ENCODE measurements at regions not wholly inside any gene's neighbourhood (a gene's known extent, or its start where the extent isn't known, plus 50 kb on each side); places are given as distances from the start of the nearest gene placed in this dataset.
A peak's percentile ranks its signal among the peaks of the same experiment; 100 is the strongest.
"Not testable (repeated sequence)": the region's sequence is repeated elsewhere in the genome, so short reads cannot be mapped to it uniquely, and the experiment has no call there.

DNA sequence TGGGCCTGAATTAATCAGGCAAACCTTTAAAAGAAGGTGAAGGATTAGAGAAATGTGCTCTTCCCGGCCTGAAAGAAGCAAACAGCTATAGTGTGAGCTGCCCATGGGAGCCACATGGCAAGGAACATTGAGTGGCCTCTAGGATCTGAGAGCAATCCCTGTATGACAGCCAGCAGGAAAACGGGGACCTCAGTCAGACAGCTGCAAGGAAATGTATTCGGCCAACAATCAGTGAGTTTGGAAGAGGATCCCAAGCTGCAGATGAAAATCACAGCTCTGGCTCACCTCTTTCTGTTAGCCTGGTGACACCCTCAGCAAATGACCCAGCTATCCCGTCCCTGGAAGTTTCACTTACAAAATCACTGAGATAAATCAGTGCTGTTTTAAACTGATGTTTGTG, 309.2 kb downstream of the SH3GL2 start:
- H3K36me3 Mint-ChIP-seq (ENCODE audit: low read depth) = no peaks in the 10 kb centered on the region
- H3K27me3 Mint-ChIP-seq (ENCODE audit: low read depth) = peaks cover 5% of the 10 kb centered on the region
- no peaks in the 10 kb centered on the region for H3K9me3 Mint-ChIP-seq (ENCODE audit: low read depth)

DNA sequence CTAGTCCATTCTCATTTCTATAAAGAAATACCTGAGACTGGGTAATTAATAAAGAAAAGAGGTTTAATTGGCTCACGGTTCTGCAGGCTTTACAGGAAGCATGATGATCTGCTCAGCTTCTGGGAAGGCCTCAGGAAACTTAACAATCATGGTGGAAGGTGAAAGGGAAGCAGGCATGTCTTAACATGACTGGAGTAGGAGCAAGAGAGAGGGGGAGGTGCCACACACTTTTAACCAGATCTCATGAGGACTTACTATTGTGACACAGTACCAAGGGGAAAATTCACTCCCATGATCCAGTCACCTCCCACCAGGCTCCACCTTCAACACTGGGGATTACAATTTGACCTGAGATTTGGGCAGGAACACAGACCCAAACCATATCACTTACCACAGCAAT, 310.1 kb downstream of the SH3GL2 start:
- H3K9me3 Mint-ChIP-seq (ENCODE audit: low read depth); H3K27me3 Mint-ChIP-seq (ENCODE audit: low read depth); H3K27ac Mint-ChIP-seq (ENCODE audit: unreplicated experiment); H3K4me1 Mint-ChIP-seq (ENCODE audit: low read depth); DNase-seq (ENCODE audit: low spot score); H3K36me3 Mint-ChIP-seq (ENCODE audit: low read depth); H3K4me3 Mint-ChIP-seq (ENCODE audit: unreplicated experiment): not testable (repeated sequence)

More for the DNA sequence above, 309.2 kb downstream of the SH3GL2 start:
- TF ChIP-seq, protein P1, sequence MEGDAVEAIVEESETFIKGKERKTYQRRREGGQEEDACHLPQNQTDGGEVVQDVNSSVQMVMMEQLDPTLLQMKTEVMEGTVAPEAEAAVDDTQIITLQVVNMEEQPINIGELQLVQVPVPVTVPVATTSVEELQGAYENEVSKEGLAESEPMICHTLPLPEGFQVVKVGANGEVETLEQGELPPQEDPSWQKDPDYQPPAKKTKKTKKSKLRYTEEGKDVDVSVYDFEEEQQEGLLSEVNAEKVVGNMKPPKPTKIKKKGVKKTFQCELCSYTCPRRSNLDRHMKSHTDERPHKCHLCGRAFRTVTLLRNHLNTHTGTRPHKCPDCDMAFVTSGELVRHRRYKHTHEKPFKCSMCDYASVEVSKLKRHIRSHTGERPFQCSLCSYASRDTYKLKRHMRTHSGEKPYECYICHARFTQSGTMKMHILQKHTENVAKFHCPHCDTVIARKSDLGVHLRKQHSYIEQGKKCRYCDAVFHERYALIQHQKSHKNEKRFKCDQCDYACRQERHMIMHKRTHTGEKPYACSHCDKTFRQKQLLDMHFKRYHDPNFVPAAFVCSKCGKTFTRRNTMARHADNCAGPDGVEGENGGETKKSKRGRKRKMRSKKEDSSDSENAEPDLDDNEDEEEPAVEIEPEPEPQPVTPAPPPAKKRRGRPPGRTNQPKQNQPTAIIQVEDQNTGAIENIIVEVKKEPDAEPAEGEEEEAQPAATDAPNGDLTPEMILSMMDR (IDR thresholded peaks at IDR 0.05) = no peak
- DNase-seq (ENCODE audit: low spot score) = no peak
- Mint-ChIP-seq H3K4me1 (ENCODE audit: low read depth) (no peaks in the 10 kb centered on the region), H3K4me3 (ENCODE audit: unreplicated experiment) (no peak overlapping the region), H3K27ac (ENCODE audit: unreplicated experiment) (no peak overlapping the region)

DNA sequence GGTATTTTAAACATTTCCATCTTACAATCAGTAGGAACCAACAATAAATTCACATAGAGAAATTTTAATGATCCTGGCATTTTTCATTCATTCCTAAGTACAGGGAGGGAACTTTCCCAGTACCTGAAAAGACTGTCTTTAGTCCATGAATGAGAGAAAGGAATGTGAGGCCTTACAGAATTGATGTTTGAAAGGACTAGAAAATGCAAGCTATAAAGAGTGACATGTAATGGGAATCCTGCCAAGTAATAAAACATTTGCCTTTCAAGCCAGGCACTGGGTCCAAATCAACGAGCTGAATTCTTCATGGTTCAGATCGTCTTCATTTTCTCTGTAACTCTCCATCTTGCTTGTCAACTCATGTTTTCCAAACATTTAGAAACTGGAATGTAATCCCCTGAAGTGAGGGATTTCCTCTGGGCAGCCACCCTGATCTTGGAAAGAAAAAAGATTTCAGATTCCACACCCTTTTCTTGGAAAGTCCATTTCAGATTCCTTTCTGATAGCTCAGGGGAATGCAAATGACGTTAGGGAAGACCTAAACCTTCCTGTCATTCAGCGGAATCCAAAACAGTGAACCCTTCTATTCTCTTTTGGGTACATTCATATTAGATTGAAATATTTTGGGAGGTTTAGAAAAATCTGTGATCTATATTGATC, 315.8 kb downstream of the SH3GL2 start:
- no peak overlapping the region for H3K27ac Mint-ChIP-seq (ENCODE audit: unreplicated experiment)
- no peaks in the 10 kb centered on the region for H3K36me3 Mint-ChIP-seq (ENCODE audit: low read depth)
- H3K9me3 Mint-ChIP-seq (ENCODE audit: low read depth) = no peaks in the 10 kb centered on the region
- H3K27me3 Mint-ChIP-seq (ENCODE audit: low read depth) = peaks cover 3% of the 10 kb centered on the region
- no peak overlapping the region for H3K4me3 Mint-ChIP-seq (ENCODE audit: unreplicated experiment)
- no peak for DNase-seq (ENCODE audit: low spot score)
- peaks cover 14% of the 10 kb centered on the region for H3K4me1 Mint-ChIP-seq (ENCODE audit: low read depth)
- TF ChIP-seq, protein P1 (IDR thresholded peaks at IDR 0.05) = no peak

DNA sequence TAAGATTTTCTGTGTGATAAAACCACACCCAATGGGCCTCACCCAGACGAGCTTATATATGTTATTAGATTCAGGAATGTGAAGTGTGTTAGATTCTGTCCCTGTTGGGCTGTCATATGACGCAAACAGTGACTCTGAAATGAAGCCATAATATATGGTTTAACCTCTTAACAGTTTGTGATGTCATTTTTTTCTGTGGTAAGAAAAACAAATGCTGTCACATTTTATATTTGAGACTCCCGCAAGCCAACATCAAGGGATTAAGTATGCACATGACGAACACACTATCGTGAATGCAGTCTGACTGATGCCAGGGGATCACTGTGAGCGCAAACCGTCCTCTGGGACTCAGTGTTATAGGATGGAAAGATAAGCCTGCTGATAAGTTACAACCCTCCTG, 321.7 kb downstream of the SH3GL2 start:
- Mint-ChIP-seq H3K9me3 (ENCODE audit: low read depth) (no peaks in the 10 kb centered on the region), H3K4me1 (ENCODE audit: low read depth) (peaks cover 2% of the 10 kb centered on the region), H3K27ac (ENCODE audit: unreplicated experiment) (no peak overlapping the region), H3K4me3 (ENCODE audit: unreplicated experiment) (no peak overlapping the region), H3K27me3 (ENCODE audit: low read depth) (peaks cover 40% of the 10 kb centered on the region), H3K36me3 (ENCODE audit: low read depth) (peaks cover 3% of the 10 kb centered on the region)
- TF ChIP-seq, protein P1 (IDR thresholded peaks at IDR 0.05) = no peak
- DNase-seq (ENCODE audit: low spot score) = no peak

- Mint-ChIP-seq H3K4me1 (ENCODE audit: low read depth) (peaks cover 13% of the 10 kb centered on the region), H3K4me3 (ENCODE audit: unreplicated experiment) (peak overlapping the region; percentile 73)
- TF ChIP-seq, protein P1 (IDR thresholded peaks at IDR 0.05) = no peak
Observed at GRCh38 chr9:17905366-17905765, 326.5 kb downstream of the SH3GL2 start.

DNA sequence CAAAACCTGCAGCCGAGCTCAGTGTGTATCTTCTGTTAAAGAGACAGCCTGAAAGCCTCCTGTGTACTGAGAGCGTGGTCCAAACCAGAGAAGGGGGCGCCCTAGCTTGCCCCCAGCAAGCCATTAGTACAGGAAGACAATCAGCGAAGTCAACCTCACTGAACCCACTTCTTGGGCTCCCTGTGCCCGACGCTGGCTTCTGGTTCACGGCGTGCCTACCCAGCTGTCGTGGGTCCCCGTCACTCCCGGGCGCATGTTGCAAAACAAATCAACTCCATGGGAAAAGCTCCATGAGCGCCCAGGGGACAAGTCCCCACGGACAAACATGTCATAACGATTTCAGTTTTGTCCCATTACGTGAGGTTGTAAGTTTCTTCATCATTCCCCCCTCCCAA, 326.9 kb downstream of the SH3GL2 start:
- H3K27me3 Mint-ChIP-seq (ENCODE audit: low read depth) = peaks cover 62% of the 10 kb centered on the region
- H3K27ac Mint-ChIP-seq (ENCODE audit: unreplicated experiment) = no peak overlapping the region
- peaks cover 3% of the 10 kb centered on the region for H3K36me3 Mint-ChIP-seq (ENCODE audit: low read depth)
- peak overlapping the region; percentile 73 for H3K4me3 Mint-ChIP-seq (ENCODE audit: unreplicated experiment)
- no peak for DNase-seq (ENCODE audit: low spot score)
- H3K4me1 Mint-ChIP-seq (ENCODE audit: low read depth) = peaks cover 13% of the 10 kb centered on the region
- no peaks in the 10 kb centered on the region for H3K9me3 Mint-ChIP-seq (ENCODE audit: low read depth)
- TF ChIP-seq, protein P1 (IDR thresholded peaks at IDR 0.05) = no peak

More at GRCh38 chr9:17905366-17905765, 326.5 kb downstream of the SH3GL2 start:
- Mint-ChIP-seq H3K36me3 (ENCODE audit: low read depth) (peaks cover 3% of the 10 kb centered on the region), H3K27me3 (ENCODE audit: low read depth) (peaks cover 62% of the 10 kb centered on the region), H3K27ac (ENCODE audit: unreplicated experiment) (no peak overlapping the region), H3K9me3 (ENCODE audit: low read depth) (no peaks in the 10 kb centered on the region)
- no peak for DNase-seq (ENCODE audit: low spot score)
